Loucy (cell line): ENCODE measurements at regions not wholly inside any gene's neighbourhood (a gene's known extent, or its start where the extent isn't known, plus 50 kb on each side); places are given as distances from the start of the nearest gene placed in this dataset.

Experiments
- H2AFZ ChIP-seq: fragments of 200-600 bp; sonication (generic); 2 replicates; pipeline ENCODE4 v1.6.0; 2016; ENCODE audit warnings: antibody characterized with exemption, mild to moderate bottlenecking, low read length, moderate library complexity
- H3F3A ChIP-seq: fragments of 200-600 bp; 2 replicates; pipeline ENCODE4 v1.6.0; 2016; ENCODE audit warnings: antibody characterized with exemption, low read depth, mild to moderate bottlenecking
- H3K27me3 ChIP-seq: fragments of 200-600 bp; sonication (generic); 2 replicates; pipeline ENCODE4 v1.6.1; 2014; ENCODE audit warnings: low read length, mild to moderate bottlenecking; ENCODE audit not compliant: insufficient read depth, poor library complexity, severe bottlenecking
- H3K36me3 ChIP-seq: fragments of 200-600 bp; sonication (generic); 2 replicates; pipeline ENCODE4 v1.6.1; 2016; ENCODE audit warnings: low read length; ENCODE audit not compliant: insufficient read depth
- H3K4me1 ChIP-seq: fragments of 200-600 bp; sonication (generic); 2 replicates; pipeline ENCODE4 v1.5.1; 2014; ENCODE audit warnings: low read length, mild to moderate bottlenecking; ENCODE audit not compliant: insufficient read depth, poor library complexity, severe bottlenecking
- H3K4me2 ChIP-seq: fragments of 200-600 bp; sonication (generic); 2 replicates; pipeline ENCODE4 v1.6.0; 2014; ENCODE audit warnings: antibody characterized with exemption, low read length, low read depth, mild to moderate bottlenecking; ENCODE audit not compliant: poor library complexity, severe bottlenecking
- H3K4me3 ChIP-seq: fragments of 200-600 bp; sonication (generic); 2 replicates; pipeline ENCODE4 v1.5.1; 2014; ENCODE audit warnings: low read length, mild to moderate bottlenecking, mixed read lengths; ENCODE audit not compliant: poor library complexity, severe bottlenecking
- H3K79me2 ChIP-seq: fragments of 200-600 bp; sonication (generic); 2 replicates; pipeline ENCODE4 v1.6.1; 2014; ENCODE audit warnings: low read length; ENCODE audit not compliant: insufficient read depth
- H3K9ac ChIP-seq: fragments of 200-600 bp; sonication (generic); 2 replicates; pipeline ENCODE4 v1.6.0; 2014; ENCODE audit warnings: mild to moderate bottlenecking, low read depth, low read length, moderate library complexity; ENCODE audit not compliant: poor library complexity, severe bottlenecking
- H3K9me2 ChIP-seq: fragments of 200-600 bp; sonication (generic); replicated peaks from 2 replicates; pipeline ENCODE4 v1.6.1; 2016; ENCODE audit warnings: low read depth, low read length, mixed read lengths
- H3K9me3 ChIP-seq: fragments of 200-600 bp; sonication (generic); 2 replicates; pipeline ENCODE4 v1.6.1; 2014; ENCODE audit warnings: mild to moderate bottlenecking, antibody characterized with exemption, low read length, low read depth; ENCODE audit not compliant: insufficient read depth
- H4K20me1 ChIP-seq: fragments of 200-600 bp; sonication (generic); 2 replicates; pipeline ENCODE4 v1.6.0; 2014; ENCODE audit warnings: antibody characterized with exemption, low read length, mild to moderate bottlenecking; ENCODE audit not compliant: insufficient read depth, poor library complexity, severe bottlenecking
- EZH2phosphoT487 ChIP-seq: fragments of 200-600 bp; IDR thresholded peaks from 2 replicates; pipeline ENCODE4 v1.6.1; 2018; ENCODE audit warnings: antibody characterized with exemption, mild to moderate bottlenecking, moderate library complexity, borderline replicate concordance
- TF ChIP-seq, protein P1 (sequence below): fragments of 200-600 bp; sonication (generic); conservative IDR thresholded peaks from 2 replicates; pipeline ENCODE4 v1.5.1; 2014; ENCODE audit warnings: mild to moderate bottlenecking, antibody characterized with exemption, low read length

DNA sequence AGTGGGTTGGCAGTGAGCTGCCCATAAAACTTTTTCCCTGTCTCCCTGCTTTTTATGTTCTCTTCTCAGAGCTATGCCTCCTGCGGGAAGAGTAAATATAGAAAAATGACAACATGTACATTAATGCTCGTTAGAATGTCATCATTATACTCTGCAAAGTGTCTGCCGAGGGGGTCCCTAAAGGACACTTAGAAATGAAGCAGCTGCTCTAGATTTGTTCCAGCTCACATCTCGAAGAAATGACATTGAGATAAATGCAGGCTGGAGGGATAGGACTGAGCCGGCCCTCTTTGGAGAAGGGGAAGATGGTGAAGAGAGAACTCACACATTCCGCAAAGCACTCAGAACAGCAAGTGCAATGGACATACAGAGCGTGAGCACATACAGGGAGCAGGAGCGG, 240.0 kb downstream of the NXPE2 start:
- TF ChIP-seq EZH2phosphoT487 = no peak
- TF ChIP-seq, protein P1, sequence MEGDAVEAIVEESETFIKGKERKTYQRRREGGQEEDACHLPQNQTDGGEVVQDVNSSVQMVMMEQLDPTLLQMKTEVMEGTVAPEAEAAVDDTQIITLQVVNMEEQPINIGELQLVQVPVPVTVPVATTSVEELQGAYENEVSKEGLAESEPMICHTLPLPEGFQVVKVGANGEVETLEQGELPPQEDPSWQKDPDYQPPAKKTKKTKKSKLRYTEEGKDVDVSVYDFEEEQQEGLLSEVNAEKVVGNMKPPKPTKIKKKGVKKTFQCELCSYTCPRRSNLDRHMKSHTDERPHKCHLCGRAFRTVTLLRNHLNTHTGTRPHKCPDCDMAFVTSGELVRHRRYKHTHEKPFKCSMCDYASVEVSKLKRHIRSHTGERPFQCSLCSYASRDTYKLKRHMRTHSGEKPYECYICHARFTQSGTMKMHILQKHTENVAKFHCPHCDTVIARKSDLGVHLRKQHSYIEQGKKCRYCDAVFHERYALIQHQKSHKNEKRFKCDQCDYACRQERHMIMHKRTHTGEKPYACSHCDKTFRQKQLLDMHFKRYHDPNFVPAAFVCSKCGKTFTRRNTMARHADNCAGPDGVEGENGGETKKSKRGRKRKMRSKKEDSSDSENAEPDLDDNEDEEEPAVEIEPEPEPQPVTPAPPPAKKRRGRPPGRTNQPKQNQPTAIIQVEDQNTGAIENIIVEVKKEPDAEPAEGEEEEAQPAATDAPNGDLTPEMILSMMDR = no peak
- Histone ChIP-seq H3F3A (no peaks in the 10 kb centered on the region), H3K9me2 (no peaks in the 10 kb centered on the region), H3K36me3 (no peaks in the 10 kb centered on the region), H4K20me1 (no peaks in the 10 kb centered on the region), H3K4me1 (no peaks in the 10 kb centered on the region), H3K27me3 (no peaks in the 10 kb centered on the region), H3K4me2 (no peak overlapping the region), H2AFZ (no peak overlapping the region), H3K9ac (no peak overlapping the region), H3K79me2 (no peaks in the 10 kb centered on the region), H3K9me3 (no peaks in the 10 kb centered on the region), H3K4me3 (no peak overlapping the region)

DNA sequence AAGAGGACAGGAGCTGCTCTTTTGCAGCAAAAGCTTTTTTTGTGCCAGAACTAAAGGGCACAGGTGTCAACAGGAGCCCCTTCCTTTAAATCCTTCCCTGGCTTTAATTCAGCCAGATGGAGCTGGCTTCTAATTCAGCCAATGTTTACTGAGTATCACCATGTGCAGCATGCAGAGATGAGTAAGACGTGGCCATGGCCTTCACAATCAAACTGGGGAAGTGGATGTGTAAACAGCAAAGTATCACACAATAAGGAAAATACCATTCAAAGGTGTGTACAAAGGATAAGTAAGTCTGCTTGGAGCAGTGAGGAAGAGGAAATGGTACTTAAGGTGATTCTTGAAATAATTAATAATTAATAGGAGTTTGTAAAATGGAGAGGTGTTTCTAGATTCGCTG, 243.4 kb downstream of the NXPE2 start:
- Histone ChIP-seq H4K20me1 (no peaks in the 10 kb centered on the region), H3K9ac (no peak overlapping the region), H3K4me3 (no peak overlapping the region), H3K9me3 (no peaks in the 10 kb centered on the region), H3K27me3 (no peaks in the 10 kb centered on the region), H3K79me2 (no peaks in the 10 kb centered on the region), H3F3A (no peaks in the 10 kb centered on the region), H3K4me1 (no peaks in the 10 kb centered on the region), H3K9me2 (no peaks in the 10 kb centered on the region), H2AFZ (no peak overlapping the region), H3K4me2 (no peak overlapping the region), H3K36me3 (no peaks in the 10 kb centered on the region)
- TF ChIP-seq, protein P1 = no peak
- TF ChIP-seq EZH2phosphoT487 = no peak

DNA sequence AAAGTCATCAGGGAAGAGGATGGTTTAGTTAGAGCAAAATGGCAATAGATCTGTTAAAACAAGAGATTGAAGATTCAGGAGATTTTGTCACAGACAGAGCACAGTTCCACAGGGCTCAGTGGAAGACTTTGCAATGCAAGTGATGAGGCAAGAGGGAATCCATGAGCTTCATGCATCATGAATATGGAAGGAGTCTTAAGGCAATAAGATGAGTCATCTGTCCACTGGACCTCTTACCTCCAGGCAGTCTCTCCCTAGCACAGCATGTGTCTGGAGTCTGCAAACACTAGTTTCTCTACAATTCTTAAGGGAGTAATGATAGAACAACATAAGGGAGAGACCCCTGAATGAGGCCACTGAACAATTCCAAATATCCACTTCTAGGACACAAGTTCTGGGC, 245.7 kb downstream of the NXPE2 start:
- Histone ChIP-seq H3K4me3 (no peak overlapping the region), H3K4me1 (no peaks in the 10 kb centered on the region), H3F3A (no peaks in the 10 kb centered on the region), H3K9me2 (no peaks in the 10 kb centered on the region), H3K9ac (no peak overlapping the region), H3K9me3 (no peaks in the 10 kb centered on the region), H3K4me2 (no peak overlapping the region), H4K20me1 (no peaks in the 10 kb centered on the region), H2AFZ (no peak overlapping the region), H3K79me2 (no peaks in the 10 kb centered on the region), H3K27me3 (no peaks in the 10 kb centered on the region), H3K36me3 (no peaks in the 10 kb centered on the region)
- TF ChIP-seq EZH2phosphoT487 = no peak
- TF ChIP-seq, protein P1 = no peak
